IPS-20b (cell line): ENCODE measurements at regions not wholly inside any gene's neighbourhood (a gene's known extent, or its start where the extent isn't known, plus 50 kb on each side); places are given as distances from the start of the nearest gene placed in this dataset.

ENCODE experiments used
- H3K27ac ChIP-seq: one replicate; pipeline ENCODE4 v1.5.1; 2013; ENCODE audit warnings: low read length
- H3K27me3 ChIP-seq: 2 replicates; pipeline ENCODE4 v1.6.1; 2013; ENCODE audit warnings: mild to moderate bottlenecking, low read length, inconsistent platforms; ENCODE audit not compliant: insufficient read depth
- H3K36me3 ChIP-seq: 2 replicates; pipeline ENCODE4 v1.6.1; 2013; ENCODE audit warnings: low read depth, mild to moderate bottlenecking, inconsistent platforms, low read length, moderate library complexity; ENCODE audit not compliant: insufficient read depth
- H3K4me1 ChIP-seq: 2 replicates; pipeline ENCODE4 v1.6.1; 2013; ENCODE audit warnings: mild to moderate bottlenecking, control low read depth, inconsistent platforms, low read length, moderate library complexity; ENCODE audit not compliant: insufficient read depth
- H3K4me3 ChIP-seq: 2 replicates; pipeline ENCODE4 v1.5.1; 2013; ENCODE audit warnings: mild to moderate bottlenecking, low read length, inconsistent platforms
- H3K9ac ChIP-seq: 2 replicates; pipeline ENCODE4 v1.6.1; 2013; ENCODE audit warnings: low read depth, mild to moderate bottlenecking, inconsistent platforms, low read length, moderate library complexity
- H3K9me3 ChIP-seq: 2 replicates; pipeline ENCODE4 v1.6.1; 2013; ENCODE audit warnings: mild to moderate bottlenecking, low read depth, low read length, inconsistent platforms; ENCODE audit not compliant: insufficient read depth

DNA sequence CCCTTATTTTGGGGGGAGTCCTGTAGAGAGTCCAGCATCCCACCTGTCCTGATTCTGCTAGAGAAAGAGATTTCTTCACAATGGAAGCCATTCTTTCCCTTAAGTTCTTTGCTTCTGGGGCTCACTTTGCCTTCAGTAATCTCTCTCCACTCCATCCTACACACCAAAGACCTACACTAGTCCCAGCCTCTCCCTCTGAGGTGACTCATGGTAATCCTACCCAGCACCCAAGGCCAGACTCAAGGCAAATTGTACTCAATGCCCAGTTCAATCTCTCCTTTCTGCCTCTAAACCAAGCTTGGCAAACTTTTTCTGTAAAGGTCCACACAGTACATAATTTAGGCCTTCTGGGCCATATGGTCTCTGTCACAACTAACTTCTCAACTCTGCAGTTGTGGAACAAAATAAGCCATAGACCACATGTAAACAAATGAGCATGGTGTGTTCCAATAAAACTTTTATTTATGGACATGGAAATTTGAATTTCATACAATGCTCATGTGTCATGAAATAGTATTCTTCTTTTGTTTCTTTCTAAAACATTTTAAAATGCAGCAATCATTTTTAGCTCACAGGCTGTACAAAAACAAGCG lies 72.5 kb downstream of the MRPL46 start:
- Histone ChIP-seq H3K4me3 (no peak overlapping the region), H3K9ac (no peak overlapping the region), H3K9me3 (no peaks in the 10 kb centered on the region), H3K36me3 (no peaks in the 10 kb centered on the region), H3K4me1 (0 out of 2 replicates have a peak, but pooled peaks cover 3% of the 10 kb centered on the region), H3K27me3 (no peaks in the 10 kb centered on the region; the same call in 1 of the 2 replicates), H3K27ac (no peak overlapping the region)

DNA sequence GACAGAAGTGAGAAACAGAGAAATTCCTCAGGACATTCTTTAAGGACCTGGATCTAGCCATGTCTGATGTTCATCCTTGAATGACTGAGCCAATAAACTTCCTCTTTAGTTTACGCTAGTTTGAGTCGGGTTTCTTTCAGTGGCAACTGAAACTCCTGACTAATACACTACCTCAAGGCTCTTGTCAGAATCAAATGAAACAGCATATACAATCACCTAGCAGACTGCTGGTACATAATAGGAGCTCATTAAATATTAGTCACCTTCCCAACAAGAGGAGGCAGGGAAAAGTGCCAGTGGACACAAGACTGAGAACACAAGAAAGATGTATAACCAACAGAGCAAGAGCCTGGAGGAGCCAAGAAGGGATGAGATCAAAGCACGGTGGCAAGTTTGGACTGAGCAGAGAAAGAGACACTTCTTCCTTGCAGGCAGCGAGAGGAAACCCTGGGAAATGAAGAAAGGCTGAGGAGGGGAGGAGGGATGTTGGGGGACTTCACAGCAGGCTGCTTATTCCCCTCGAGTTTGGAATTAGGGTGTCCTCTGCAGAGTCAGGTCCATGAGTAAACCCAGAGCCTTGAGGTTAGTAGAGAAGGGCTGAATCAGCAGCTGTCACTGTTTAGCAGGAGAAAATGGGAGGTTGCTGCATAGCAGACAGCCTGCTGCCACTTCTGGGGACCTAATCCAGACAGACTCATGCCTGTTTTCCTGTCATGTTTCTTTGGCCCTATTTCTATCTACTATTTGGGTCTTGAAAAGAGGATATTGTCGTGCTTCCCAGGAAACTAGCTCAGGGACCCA lies 73.3 kb downstream of the MRPL46 start:
- Histone ChIP-seq H3K36me3 (no peaks in the 10 kb centered on the region), H3K27ac (no peak overlapping the region), H3K4me1 (peaks cover 3% of the 10 kb centered on the region; the same call in 1 of the 2 replicates), H3K9me3 (no peaks in the 10 kb centered on the region), H3K9ac (no peak overlapping the region), H3K4me3 (no peak overlapping the region), H3K27me3 (no peaks in the 10 kb centered on the region; the same call in 1 of the 2 replicates)

DNA sequence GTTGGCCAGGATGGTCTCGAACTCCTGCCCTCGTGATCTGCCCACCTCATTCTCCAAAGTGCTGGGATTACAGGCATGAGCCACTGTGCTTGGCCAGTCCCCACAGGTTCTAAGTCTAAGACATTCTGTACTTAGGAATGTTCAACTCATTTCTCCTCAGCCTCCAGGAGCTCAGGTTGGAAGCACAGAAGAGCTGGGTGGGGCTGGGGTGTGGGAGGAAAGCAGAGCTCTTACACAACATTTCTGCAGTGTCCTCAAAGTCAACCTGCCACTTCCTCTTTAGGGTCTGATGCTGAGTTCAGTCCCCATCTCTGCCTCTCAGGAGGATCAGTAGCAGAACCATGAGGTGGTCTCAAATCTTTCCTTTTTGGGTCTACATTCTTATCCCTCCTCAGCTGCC lies 75.5 kb downstream of the MRPL46 start:
- Histone ChIP-seq H3K4me3 (no peak overlapping the region), H3K4me1 (peaks cover 3% of the 10 kb centered on the region; the same call in 1 of the 2 replicates), H3K9me3 (no peaks in the 10 kb centered on the region), H3K27me3 (no peaks in the 10 kb centered on the region; the same call in 1 of the 2 replicates), H3K9ac (no peak overlapping the region), H3K27ac (no peak overlapping the region), H3K36me3 (no peaks in the 10 kb centered on the region)

DNA sequence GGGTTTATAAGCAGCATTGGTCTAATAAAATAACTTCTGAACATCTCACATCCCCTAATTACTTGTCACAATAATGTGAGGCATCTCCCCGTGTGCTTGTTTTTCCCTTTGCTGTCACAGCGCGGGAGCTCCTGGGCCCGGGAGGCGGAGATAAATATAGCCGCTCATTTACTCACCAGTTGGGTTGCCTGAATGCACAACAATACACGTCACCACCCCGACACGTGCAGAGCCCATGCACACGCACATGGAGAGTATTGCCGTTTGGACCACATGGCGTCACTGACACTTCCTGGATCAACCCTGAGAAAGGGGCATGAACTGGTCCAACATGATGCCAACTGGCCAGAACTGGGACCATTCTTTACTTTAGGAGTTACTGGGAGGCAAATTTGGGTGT lies 76.2 kb downstream of the MRPL46 start:
- no peak overlapping the region for H3K4me3 ChIP-seq
- no peaks in the 10 kb centered on the region; the same call in 1 of the 2 replicates for H3K27me3 ChIP-seq
- H3K27ac ChIP-seq: no peak overlapping the region
- no peaks in the 10 kb centered on the region for H3K36me3 ChIP-seq
- no peaks in the 10 kb centered on the region; the same call in 1 of the 2 replicates for H3K4me1 ChIP-seq
- H3K9ac ChIP-seq: no peak overlapping the region
- H3K9me3 ChIP-seq: no peaks in the 10 kb centered on the region

DNA sequence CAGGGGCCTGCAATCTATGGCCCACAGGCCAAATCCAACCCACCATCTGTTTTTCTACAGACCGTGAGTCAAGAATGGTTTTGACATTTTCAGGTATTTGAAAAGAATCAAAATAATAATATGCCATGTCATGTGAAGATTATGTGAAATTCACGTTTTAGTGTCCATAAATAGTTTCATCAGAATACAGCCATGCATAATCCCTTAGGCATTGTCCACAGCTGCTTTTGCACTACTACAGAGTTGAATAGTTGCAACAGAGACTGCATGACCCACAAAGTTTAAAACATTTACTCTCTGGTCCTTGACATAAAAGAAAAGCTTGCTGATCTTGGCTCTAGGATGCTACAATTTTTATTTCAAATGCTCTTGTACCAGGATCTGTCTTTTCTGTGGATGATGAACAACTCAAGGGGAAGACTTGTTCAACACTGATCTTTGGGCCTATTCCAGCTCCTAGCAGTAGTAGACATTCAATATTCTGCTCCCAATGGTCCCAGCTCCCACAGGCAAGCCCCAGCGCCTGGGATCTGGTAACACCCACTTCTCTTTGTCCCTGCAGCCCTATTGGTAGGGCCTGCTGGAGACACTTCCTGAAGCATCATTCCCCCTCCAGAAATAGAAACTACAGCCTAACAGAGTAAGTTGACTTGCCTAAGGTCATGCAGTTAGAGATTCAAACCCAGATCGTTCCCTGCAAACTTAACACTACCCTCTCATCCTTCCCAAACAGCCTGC lies 76.9 kb downstream of the MRPL46 start:
- Histone ChIP-seq H3K27me3 (no peaks in the 10 kb centered on the region; the same call in 1 of the 2 replicates), H3K9ac (no peak overlapping the region), H3K36me3 (no peaks in the 10 kb centered on the region), H3K27ac (no peak overlapping the region), H3K4me1 (no peaks in the 10 kb centered on the region; the same call in 1 of the 2 replicates), H3K4me3 (no peak overlapping the region), H3K9me3 (no peaks in the 10 kb centered on the region)

DNA sequence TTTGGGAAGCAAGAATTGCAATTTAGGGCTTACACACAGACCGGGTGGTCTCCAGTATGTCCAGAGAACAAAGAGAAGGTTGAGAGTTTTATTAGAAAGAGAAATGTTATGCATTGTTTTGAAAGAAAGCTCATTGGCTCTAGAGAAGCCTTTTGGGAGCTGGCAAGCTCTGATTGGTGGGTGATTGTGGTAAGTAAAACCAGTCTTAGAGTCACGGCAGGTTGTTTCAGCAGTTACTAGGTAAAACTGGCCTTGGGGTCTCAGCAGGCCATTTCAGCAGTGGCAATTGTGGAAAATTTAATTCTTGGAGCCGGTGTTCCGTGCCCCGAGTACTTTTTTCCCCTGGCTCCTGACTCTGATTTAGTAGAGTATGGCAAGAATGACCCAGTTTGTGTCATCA lies 78.1 kb downstream of the MRPL46 start:
- H3K36me3 ChIP-seq: no peaks in the 10 kb centered on the region
- no peaks in the 10 kb centered on the region; the same call in 1 of the 2 replicates for H3K27me3 ChIP-seq
- H3K27ac ChIP-seq: no peak overlapping the region
- H3K9ac ChIP-seq: no peak overlapping the region
- H3K4me3 ChIP-seq: no peak overlapping the region
- H3K9me3 ChIP-seq: no peaks in the 10 kb centered on the region
- no peaks in the 10 kb centered on the region; the same call in 1 of the 2 replicates for H3K4me1 ChIP-seq

DNA sequence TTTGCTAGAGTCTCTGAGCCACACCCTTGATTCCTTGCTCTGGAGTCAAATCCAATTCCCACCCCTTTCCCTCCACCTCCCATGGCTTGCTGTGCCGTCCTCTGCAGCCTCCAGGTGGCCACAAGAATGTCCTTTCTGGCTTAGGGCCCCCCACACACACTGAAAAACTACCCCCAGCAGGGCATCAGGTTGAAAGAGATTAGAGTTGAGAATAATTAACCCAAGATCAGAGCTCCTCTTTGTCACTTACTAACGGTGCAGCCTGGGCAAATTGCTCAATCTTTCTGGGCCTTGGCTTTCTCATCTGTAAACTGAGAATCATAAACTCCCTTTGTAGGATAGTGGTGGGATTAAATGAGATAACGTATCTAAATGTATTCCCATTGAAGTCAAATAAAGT lies 78.5 kb downstream of the MRPL46 start:
- Histone ChIP-seq H3K27ac (no peak overlapping the region), H3K9me3 (no peaks in the 10 kb centered on the region), H3K4me3 (no peak overlapping the region), H3K9ac (no peak overlapping the region), H3K27me3 (no peaks in the 10 kb centered on the region; the same call in 1 of the 2 replicates), H3K4me1 (no peaks in the 10 kb centered on the region; the same call in 1 of the 2 replicates), H3K36me3 (no peaks in the 10 kb centered on the region)

DNA sequence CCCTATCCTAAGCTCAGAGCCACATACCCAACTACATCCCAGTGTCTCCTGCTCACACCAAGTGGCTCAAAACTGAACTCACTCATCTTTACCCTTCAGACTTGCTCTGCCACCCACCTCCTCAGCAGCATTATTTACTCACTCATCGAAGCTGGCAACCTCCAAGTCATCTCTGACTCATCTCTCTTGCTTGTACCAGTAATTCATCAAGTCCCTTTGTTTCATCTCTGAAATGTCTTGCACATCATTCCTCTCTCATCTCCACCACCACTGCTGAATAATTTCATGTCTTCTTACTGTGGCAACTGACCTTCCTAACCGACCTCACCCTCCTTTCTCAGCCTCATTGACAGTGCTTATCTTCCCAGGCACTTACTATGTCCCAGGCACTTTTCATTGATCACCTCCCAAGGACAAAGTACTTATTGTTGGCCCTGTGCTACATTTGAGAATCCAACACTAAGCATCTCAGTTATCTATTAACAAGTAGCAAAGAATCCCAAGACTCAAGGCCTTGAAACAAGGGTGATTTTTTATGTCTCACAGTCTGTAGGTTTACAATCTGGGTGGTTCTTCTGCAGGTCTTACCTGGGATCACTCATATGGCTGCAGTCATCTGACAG lies 82.0 kb downstream of the MRPL46 start:
- Histone ChIP-seq H3K4me3 (no peak overlapping the region), H3K4me1 (no peaks in the 10 kb centered on the region; the same call in 1 of the 2 replicates), H3K36me3 (no peaks in the 10 kb centered on the region), H3K9me3 (no peaks in the 10 kb centered on the region), H3K9ac (no peak overlapping the region), H3K27me3 (peaks cover 11% of the 10 kb centered on the region; the same call in 1 of the 2 replicates), H3K27ac (no peak overlapping the region)

DNA sequence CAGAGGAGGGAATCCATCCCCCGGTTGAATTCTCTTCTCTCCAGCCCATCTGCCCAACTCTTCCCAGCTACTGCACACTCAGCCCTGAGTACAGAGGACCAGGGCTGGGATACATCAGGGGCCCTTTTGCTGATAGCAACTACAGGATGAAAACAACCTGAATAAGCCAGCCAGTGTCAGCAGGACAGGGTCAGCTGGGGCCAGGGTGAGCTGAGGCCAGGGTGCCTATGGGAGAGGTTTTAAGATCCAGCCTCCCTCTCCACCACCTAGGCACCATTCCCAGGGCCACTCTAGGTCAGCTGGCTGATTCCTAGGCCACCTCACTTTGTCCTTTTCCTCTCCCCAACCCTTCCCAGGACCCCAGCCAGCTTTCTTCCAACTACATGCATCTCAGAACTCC lies 83.8 kb downstream of the MRPL46 start:
- Histone ChIP-seq H3K4me1 (no peaks in the 10 kb centered on the region; the same call in 1 of the 2 replicates), H3K27me3 (peaks cover 11% of the 10 kb centered on the region; the same call in 1 of the 2 replicates), H3K4me3 (no peak overlapping the region), H3K9me3 (no peaks in the 10 kb centered on the region), H3K9ac (no peak overlapping the region), H3K27ac (no peak overlapping the region), H3K36me3 (no peaks in the 10 kb centered on the region)

DNA sequence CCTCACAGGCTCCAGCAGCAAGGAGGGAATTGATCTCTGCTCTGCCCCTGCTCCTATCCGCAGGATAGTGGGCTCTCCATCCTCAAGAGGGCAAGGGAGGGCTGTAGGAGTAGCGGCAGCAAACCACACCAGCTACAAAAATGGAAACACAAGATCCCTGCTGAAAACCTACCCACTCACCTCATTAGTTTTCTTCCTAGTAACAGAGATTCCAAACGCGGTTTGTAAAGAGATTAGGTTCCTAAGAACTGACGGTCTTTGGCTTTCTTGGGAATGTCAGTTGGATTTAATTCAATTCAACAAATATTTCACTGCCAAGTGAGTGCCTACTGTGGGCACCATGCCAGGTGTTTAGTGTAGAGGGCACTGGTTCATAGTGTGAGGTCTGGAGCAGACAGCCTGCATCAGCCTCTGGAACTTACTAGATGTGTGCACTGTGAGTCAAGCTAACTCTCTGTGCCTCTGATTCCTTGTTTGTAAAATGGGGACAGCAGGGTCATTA lies 84.7 kb downstream of the MRPL46 start:
- Histone ChIP-seq H3K9ac (no peak overlapping the region), H3K27me3 (peaks cover 11% of the 10 kb centered on the region; the same call in 1 of the 2 replicates), H3K4me1 (no peaks in the 10 kb centered on the region), H3K36me3 (no peaks in the 10 kb centered on the region), H3K9me3 (no peaks in the 10 kb centered on the region), H3K27ac (no peak overlapping the region), H3K4me3 (no peak overlapping the region)

DNA sequence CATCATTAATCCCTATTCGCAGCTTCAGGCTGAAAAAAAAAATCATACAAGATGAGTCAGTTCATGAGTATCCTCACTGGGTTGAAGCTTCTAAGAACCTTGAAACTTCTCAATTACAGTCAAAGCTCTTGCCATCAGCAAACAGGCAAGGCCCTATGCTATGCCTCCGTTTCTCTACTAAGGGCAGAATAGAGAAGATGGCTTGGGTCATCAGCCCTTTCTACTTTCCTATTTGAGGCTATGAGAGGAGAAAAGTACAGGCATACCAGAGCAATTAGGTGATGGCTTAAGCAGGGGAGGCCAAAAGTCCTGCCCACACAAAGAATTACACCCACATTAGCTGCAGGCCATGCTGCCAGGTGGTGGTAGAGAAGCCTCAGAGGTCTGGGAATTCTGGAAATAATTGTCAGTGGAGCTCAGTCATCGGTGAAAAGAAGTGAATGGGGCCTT lies 89.0 kb downstream of the MRPL46 start:
- Histone ChIP-seq H3K9me3 (no peaks in the 10 kb centered on the region), H3K4me3 (no peak overlapping the region), H3K9ac (no peak overlapping the region), H3K4me1 (peaks cover 8% of the 10 kb centered on the region; the same call in 1 of the 2 replicates), H3K27me3 (peaks cover 8% of the 10 kb centered on the region; the same call in 1 of the 2 replicates), H3K36me3 (no peaks in the 10 kb centered on the region), H3K27ac (no peak overlapping the region)
